DND-41 (cell line): ENCODE measurements at regions not wholly inside any gene's neighbourhood (a gene's known extent, or its start where the extent isn't known, plus 50 kb on each side); places are given as distances from the start of the nearest gene placed in this dataset.

Experiments
- ATAC-seq: fragments of 200-7000 bp; cut with Tn5 transposase; 3 replicates; pipeline ENCODE4 v1.9.1; 2021; ENCODE audit warnings: low read depth; ENCODE audit not compliant: insufficient read depth
- DNase-seq: peaks from one replicate; pipeline ENCODE4 v3.0.0-alpha.2; 2020
- H2AFZ ChIP-seq: 2 replicates; pipeline ENCODE4 v1.6.0; 2012; ENCODE audit warnings: low read depth, low read length
- H3K27ac ChIP-seq: 2 replicates; pipeline ENCODE4 v1.5.1; 2012; ENCODE audit warnings: low read length, inconsistent platforms
- H3K27me3 ChIP-seq: fragments of 200-600 bp; sonication (generic); 2 replicates; pipeline ENCODE4 v1.6.0; 2012; ENCODE audit warnings: low read length, mild to moderate bottlenecking, inconsistent platforms; ENCODE audit not compliant: insufficient read depth, poor library complexity
- H3K36me3 ChIP-seq: 2 replicates; pipeline ENCODE4 v1.5.1; 2012; ENCODE audit warnings: low read length, inconsistent platforms; ENCODE audit not compliant: insufficient read depth
- H3K4me1 ChIP-seq: 2 replicates; pipeline ENCODE4 v1.5.1; 2012; ENCODE audit warnings: mild to moderate bottlenecking, low read length; ENCODE audit not compliant: insufficient read depth
- H3K4me2 ChIP-seq: 2 replicates; pipeline ENCODE4 v1.6.0; 2012; ENCODE audit warnings: mild to moderate bottlenecking, moderate library complexity, low read length, inconsistent platforms; ENCODE audit not compliant: insufficient read depth
- H3K4me3 ChIP-seq, 2 experiments: fragments of 200-600 bp in 1 of 2; shearing (Covaris generic) in 1 of 2; 2 replicates each; pipeline ENCODE4 v1.5.1; 2012 to 2016; ENCODE audit warnings: inconsistent platforms in 2 of 2, low read length in 2 of 2, mild to moderate bottlenecking in 2 of 2, low read depth in 1 of 2, moderate library complexity in 1 of 2
- H3K79me2 ChIP-seq: 2 replicates; pipeline ENCODE4 v1.6.0; 2012; ENCODE audit warnings: low read length, inconsistent platforms; ENCODE audit not compliant: insufficient read depth
- H3K9ac ChIP-seq: 2 replicates; pipeline ENCODE4 v1.6.0; 2012; ENCODE audit warnings: low read depth, mild to moderate bottlenecking, inconsistent platforms, low read length, moderate library complexity
- H3K9me3 ChIP-seq: 2 replicates; pipeline ENCODE4 v1.5.1; 2012; ENCODE audit warnings: low read length, moderate library complexity, mild to moderate bottlenecking, inconsistent platforms; ENCODE audit not compliant: insufficient read depth, severe bottlenecking
- H4K20me1 ChIP-seq: 2 replicates; pipeline ENCODE4 v1.6.0; 2012; ENCODE audit warnings: low read length; ENCODE audit not compliant: insufficient read depth
- CTCF ChIP-seq: IDR thresholded peaks from 2 replicates; pipeline ENCODE4 v1.5.1; 2012; ENCODE audit warnings: borderline replicate concordance, low read length, moderate library complexity, mild to moderate bottlenecking; ENCODE audit not compliant: poor library complexity, severe bottlenecking; ENCODE audit errors: extremely low read depth
- EZH2 ChIP-seq: IDR thresholded peaks from 3 replicates; pipeline ENCODE4 v1.6.1; 2012; ENCODE audit warnings: borderline replicate concordance, low read depth, mild to moderate bottlenecking, moderate library complexity, low read length, inconsistent platforms; ENCODE audit not compliant: severe bottlenecking

DNA sequence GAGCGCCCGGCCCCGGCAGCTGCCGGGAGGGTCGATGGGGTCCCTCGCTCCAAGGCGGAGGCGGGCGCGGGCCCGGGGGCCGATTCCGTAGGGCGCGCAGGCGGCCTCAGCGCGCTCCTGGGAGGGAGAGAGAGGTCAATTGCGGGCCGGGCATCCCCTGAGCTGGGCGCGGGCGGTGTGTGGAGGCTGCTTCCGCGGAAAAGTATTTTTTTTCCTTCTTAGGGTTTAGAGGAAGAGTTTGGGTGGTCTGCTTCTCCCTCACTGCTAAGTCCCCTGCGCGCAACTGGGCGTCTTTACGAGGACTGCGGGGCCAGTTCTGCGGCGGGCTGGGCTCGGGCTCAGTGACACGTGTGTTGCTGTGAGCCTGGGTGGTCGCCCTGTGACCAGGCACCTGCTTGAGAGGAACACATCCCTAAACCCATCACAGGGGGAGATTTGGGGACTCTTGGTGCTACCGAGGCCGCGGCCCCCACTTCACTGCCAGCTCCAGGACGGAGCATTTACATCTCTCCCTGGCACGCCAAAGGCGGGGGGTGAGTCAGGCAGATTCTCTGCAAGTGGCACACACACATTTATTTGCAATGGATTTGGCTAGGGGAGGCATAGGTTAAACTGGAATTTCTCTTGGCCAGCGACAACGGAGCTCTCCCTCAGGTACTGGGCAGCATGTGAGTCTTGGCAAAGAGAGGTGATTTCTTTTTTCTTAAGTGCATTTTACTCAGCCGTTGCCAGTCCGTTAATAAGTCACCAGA is 151.2 kb upstream of the SLC4A4 start:
- H3K27ac ChIP-seq: peak overlapping the region; percentile 40
- TF ChIP-seq CTCF: no peak
- peak; percentile 30 for TF ChIP-seq EZH2
- H3K79me2 ChIP-seq: no peaks in the 10 kb centered on the region
- H3K4me1 ChIP-seq: peaks cover 35% of the 10 kb centered on the region
- peak overlapping the region; percentile 88 for H2AFZ ChIP-seq
- peaks cover 41% of the 10 kb centered on the region for H3K27me3 ChIP-seq
- ATAC-seq (peak; percentile 43), DNase-seq (peak; percentile 56)
- peak overlapping the region; percentile 91 for H3K4me2 ChIP-seq
- H3K4me3 ChIP-seq: peak overlapping the region; percentile 45 to 79; a peak in 3 of 4 replicates
- H3K36me3 ChIP-seq: no peaks in the 10 kb centered on the region
- no peaks in the 10 kb centered on the region for H4K20me1 ChIP-seq
- peak overlapping the region; percentile 65 for H3K9ac ChIP-seq
- H3K9me3 ChIP-seq: no peaks in the 10 kb centered on the region

GRCh38 chr4:71188156-71188640 is 150.6 kb upstream of the SLC4A4 start:
- DNase-seq (peak; percentile 41), ATAC-seq (peak; percentile 12; the same call in 2 of the 3 replicates)
- Histone ChIP-seq H3K4me3 (peak overlapping the region; percentile 45 to 79; a peak in 3 of 4 replicates), H3K27me3 (peaks cover 41% of the 10 kb centered on the region), H3K9me3 (no peaks in the 10 kb centered on the region), H3K9ac (peak overlapping the region; percentile 65), H3K36me3 (no peaks in the 10 kb centered on the region), H3K4me2 (peak overlapping the region; percentile 91), H3K27ac (peak overlapping the region; percentile 40), H3K4me1 (peaks cover 35% of the 10 kb centered on the region), H2AFZ (peak overlapping the region; percentile 88), H4K20me1 (no peaks in the 10 kb centered on the region), H3K79me2 (no peaks in the 10 kb centered on the region)
- TF ChIP-seq CTCF (peak; percentile 35), EZH2 (peak; percentile 21)

DNA sequence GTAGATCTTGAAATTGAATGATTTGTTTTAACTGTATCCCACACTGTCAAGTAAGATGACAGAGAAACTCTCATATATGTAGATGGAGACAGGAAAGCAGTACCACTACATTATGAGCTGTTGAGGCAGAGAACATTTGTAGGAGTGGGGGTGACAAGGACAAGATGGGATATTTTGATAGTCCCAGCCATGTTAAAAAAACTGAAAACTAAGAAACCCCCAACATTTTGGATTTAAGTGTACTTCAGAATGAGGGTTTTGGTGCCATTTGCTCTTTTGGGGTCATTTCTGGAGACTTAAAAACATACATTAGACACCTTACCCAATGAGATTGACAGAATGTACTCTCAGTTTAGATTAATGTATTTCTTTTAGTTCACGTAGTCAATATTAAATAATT is 149.9 kb upstream of the SLC4A4 start:
- Histone ChIP-seq H3K4me3 (peak overlapping the region in 1 of 2 experiments; percentile 79; a peak in 1 of 4 replicates), H4K20me1 (no peaks in the 10 kb centered on the region), H3K79me2 (no peaks in the 10 kb centered on the region), H3K36me3 (no peaks in the 10 kb centered on the region), H3K9ac (peak overlapping the region; percentile 65), H3K27ac (no peak overlapping the region), H3K4me1 (peaks cover 33% of the 10 kb centered on the region), H3K27me3 (peaks cover 41% of the 10 kb centered on the region), H2AFZ (no peak overlapping the region), H3K4me2 (peak overlapping the region; percentile 91), H3K9me3 (no peaks in the 10 kb centered on the region)
- DNase-seq: no peak
- TF ChIP-seq EZH2: no peak
- no peak for TF ChIP-seq CTCF
- no peak for ATAC-seq
